NB4 (cell line): ENCODE measurements at regions not wholly inside any gene's neighbourhood (a gene's known extent, or its start where the extent isn't known, plus 50 kb on each side); places are given as distances from the start of the nearest gene placed in this dataset.

Experiments
- CTCF ChIP-seq: IDR thresholded peaks from one replicate; pipeline ENCODE4 v1.5.1; 2012; ENCODE audit warnings: low read depth, low read length
- POLR2A ChIP-seq: IDR thresholded peaks from 2 replicates; pipeline ENCODE4 v1.6.1; 2011; ENCODE audit warnings: mild to moderate bottlenecking; ENCODE audit not compliant: insufficient read length; ENCODE audit errors: extremely low read depth

- no peak for TF ChIP-seq CTCF
- TF ChIP-seq POLR2A = no peak
These were observed 200.2 kb upstream of the NUDT4 start for GRCh38 chr12:93177208-93178153.
